ENCODE measurements at regions not wholly inside any gene's neighbourhood (a gene's known extent, or its start where the extent isn't known, plus 50 kb on each side); places are given as distances from the start of the nearest gene placed in this dataset.

DNA sequence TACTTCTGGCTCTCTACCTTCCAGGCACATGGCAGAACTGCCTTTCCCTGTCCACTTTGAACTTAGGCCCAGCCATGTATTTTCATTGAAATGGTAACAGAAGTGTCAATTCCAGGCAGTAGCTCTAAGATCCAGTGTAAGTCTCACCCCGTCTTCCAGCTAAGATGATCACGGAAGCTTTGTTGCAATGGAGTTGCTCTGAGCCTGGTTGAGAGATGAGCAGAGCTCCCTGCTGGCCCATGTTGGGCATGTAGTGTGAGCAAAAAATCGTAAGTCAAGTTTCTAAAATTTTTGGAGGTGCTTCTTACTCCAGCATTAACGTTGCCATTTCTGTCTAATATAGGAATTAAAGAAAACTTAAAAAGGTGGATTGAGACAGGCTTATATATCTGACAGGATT, 274.4 kb downstream of the IPMK start:
- TF ChIP-seq, protein P1, sequence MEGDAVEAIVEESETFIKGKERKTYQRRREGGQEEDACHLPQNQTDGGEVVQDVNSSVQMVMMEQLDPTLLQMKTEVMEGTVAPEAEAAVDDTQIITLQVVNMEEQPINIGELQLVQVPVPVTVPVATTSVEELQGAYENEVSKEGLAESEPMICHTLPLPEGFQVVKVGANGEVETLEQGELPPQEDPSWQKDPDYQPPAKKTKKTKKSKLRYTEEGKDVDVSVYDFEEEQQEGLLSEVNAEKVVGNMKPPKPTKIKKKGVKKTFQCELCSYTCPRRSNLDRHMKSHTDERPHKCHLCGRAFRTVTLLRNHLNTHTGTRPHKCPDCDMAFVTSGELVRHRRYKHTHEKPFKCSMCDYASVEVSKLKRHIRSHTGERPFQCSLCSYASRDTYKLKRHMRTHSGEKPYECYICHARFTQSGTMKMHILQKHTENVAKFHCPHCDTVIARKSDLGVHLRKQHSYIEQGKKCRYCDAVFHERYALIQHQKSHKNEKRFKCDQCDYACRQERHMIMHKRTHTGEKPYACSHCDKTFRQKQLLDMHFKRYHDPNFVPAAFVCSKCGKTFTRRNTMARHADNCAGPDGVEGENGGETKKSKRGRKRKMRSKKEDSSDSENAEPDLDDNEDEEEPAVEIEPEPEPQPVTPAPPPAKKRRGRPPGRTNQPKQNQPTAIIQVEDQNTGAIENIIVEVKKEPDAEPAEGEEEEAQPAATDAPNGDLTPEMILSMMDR (IDR thresholded peaks at IDR 0.05) = no peak
- TF ChIP-seq POLR2A (IDR thresholded peaks at IDR 0.05) = no peak

All from esophagus squamous epithelium (tissue), 4 donors.